Stimulated activated CD8-positive, alpha-beta memory T cell treated with anti-CD3 and anti-CD28 coated beads, Interleukin-7, amount 100 ng/mL, for 1 hour (primary cell): ENCODE measurements at regions not wholly inside any gene's neighbourhood (a gene's known extent, or its start where the extent isn't known, plus 50 kb on each side); places are given as distances from the start of the nearest gene placed in this dataset.

Source experiments
- DNase-seq, 2 donors: peaks; one replicate each; pipeline ENCODE4 v3.0.0-alpha.2; 2020; ENCODE audit warnings: low read depth in 2 of 2

- no peak for DNase-seq
Observed at GRCh38 chr14:100399052-100399849, 76.1 kb downstream of the SLC25A47 start.

GRCh38 chr14:100400115-100400514 lies 77.0 kb downstream of the SLC25A47 start:
- DNase-seq: no peak

DNA sequence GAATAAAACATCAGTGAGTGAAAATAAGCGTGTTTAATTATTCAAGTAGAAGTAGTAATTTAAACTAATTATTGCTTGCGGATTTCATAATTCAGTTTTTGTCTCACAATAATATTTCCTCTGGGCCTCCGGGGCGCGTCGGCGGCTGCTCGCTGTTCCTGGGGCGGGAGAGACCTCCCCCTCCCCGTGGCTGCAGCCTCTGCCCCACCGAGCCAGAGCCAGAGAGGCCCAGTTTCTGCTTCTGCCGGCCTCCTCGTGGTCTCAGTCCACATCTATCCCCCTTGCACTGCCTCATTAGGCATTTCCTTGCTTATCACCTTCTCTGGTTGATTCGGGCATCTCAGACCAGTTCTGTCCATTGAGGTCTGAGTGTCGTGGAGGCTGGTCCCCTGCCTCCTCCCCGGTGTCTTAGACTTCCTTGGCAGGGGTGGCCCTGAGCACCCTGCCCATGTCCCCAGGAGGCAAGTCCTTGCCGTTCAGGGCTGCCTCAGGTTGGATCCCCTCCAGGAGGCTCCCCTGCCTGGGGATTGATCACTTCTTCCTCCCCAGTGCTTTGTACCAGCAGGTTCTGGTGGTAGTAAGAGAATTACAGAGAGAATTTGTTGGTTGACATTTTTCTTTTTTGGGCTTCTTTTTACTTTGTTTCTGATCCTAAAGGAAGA lies 78.0 kb downstream of the SLC25A47 start:
- DNase-seq: no peak

- no peak for DNase-seq
Observed at GRCh38 chr14:100401792-100402191, 78.7 kb downstream of the SLC25A47 start.

- no peak for DNase-seq
Observed at GRCh38 chr14:100402631-100403030, 79.5 kb downstream of the SLC25A47 start.

- no peak for DNase-seq
Observed at GRCh38 chr14:100403105-100403504, 80.0 kb downstream of the SLC25A47 start.

DNA sequence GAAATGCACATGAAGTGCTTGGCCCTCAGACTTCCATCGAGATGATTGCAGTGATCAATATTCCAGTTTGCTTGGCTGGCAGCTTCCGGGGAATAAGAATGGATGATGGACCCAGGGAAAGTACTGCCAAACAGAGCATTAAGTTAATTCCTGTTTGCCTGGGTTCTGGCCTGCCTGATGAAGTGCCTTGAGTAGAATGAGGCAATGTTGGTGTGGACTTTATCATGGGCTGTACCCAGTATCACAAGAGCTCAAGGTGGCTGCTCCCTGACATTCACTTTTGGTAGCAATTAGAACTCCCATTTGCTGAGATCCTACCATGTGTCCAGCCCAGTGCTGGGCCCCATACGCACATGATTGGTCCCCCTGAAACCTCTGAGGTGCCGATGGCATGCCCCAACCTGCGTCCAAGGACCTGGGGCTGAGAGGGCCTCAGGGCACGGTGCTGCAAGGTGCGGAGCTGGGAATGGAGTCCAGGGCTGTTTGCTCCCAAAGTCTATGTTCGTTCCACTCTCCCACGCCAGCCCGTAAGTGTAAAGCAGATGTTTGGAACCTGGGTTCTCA lies 80.7 kb downstream of the SLC25A47 start:
- no peak for DNase-seq

GRCh38 chr14:100404419-100404818 lies 81.3 kb downstream of the SLC25A47 start:
- no peak for DNase-seq

DNA sequence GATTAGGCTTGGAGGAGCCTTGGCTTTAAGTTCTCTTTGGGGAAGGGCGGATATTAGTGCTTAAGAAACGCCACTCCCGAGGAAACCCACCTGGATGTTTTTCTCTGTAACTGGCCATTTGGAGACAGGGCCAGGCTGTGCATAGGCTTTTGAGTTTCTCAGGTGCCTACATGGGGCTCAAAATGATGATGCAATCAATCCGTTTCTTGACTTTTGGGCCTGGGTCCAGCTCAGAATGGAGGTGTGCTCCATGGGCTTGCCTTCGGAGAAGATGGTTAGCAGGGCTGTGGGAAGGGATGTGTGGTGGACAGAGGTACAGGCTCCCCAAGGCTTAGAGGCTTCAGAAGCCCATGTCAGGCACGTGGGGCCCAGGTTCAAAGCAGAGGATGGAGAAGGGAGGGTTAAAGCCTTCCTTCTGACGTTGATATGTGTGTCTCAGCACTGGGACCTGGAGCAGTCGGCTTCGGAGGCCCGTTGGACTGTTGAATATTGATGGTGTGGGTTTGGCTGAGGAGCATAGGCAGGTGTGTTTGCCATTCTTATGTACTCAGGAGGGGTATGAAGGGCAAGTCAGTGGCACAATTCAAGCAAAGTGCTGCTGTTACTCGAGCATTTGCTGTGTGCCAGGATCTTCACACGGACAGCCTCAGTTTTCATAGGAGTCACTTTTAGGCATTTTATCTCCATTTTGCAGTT lies 82.8 kb downstream of the SLC25A47 start:
- no peak for DNase-seq

DNA sequence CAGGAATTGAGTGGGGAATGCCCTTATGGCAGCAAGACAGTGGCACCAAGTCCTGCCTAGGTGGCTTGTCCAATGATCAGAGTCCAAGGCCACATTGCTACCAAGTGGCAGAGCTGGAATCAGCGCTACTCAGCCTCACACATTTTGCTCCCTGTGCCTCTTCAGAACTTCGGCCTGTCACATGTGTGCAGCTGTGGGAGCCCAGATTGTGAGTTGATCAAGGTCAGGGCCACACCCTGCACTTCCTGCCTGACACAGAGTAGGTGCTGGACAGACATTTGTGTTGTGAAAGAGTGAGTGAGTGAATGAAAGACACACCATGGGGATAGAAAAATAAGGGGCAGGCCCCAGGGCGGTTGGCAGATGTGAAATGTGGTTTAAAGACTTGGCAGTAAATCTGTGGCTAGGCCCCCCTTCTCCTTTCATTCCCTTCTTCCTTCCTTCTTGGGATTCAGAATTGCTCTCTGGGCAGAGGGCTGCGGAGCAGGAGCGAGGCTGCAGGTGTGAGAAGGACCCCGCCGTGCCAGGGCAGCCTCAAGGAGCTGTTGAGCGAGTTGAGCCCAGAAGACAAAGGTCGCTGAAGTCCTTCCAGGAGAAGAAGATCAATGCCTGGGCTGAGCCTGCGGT lies 83.5 kb downstream of the SLC25A47 start:
- no peak for DNase-seq

DNA sequence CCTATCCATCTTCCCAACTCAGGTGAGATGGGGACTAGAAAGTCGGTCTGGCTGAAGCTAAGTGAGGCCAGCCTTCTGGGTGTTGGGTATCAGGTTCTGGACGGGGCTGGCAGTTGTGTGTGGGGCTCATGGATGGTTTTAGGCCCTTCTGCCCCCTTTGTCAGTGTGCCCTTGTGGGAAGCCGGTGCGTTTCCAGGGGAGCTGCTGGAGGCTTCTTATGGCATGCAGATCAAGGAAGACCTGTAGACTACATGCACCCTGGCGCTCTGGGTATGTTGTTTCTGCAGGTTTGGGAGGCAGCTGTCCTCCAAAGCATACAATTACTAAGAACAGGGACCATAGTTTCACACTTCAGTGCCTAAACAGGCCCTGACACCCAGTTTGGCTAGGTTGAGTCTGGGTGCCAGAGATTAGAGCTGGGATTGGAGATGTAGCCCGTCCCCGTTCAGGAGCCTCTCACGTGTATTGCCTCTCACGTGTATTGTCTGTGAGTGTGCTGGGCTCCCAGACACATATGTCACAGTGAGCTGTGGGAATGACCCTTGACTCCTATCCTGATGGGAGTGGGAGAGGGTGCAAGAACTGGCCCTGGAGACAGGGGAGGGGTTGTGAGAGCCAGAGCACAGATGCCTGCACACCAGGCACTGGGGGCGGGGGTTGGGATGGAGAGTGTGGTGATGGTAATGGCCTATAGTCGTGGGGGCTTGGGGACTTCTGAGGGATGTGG lies 84.4 kb downstream of the SLC25A47 start:
- DNase-seq: no peak

GRCh38 chr14:100408350-100409002 lies 85.3 kb downstream of the SLC25A47 start:
- DNase-seq: no peak

- no peak for DNase-seq
Observed at GRCh38 chr14:100409003-100409360, 85.8 kb downstream of the SLC25A47 start.

GRCh38 chr14:100409651-100410050 lies 86.5 kb downstream of the SLC25A47 start:
- DNase-seq: no peak

- no peak for DNase-seq
Observed at GRCh38 chr14:100410056-100410565, 87.0 kb downstream of the SLC25A47 start.

DNA sequence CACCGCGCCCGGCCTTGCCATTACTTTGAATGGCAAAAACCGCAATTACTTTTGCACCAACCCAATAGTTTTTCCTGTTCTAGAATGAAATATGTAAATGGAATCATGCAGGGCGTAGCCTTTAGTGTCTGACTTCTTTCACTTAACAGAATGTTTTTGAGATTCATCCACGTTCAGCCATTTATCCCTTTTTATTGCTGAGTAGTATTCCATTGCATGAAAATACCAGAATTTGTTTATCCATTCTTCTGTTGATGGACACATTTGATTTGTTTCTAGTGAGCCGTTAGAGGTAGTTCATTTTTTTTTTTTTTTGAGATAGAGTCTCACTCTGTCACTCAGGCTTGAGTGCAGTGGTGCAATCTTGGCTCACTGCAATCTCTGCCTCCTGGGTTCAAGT lies 90.6 kb downstream of the SLC25A47 start:
- DNase-seq: no peak

- no peak for DNase-seq
Observed at GRCh38 chr14:100415226-100415625, 92.1 kb downstream of the SLC25A47 start.

DNA sequence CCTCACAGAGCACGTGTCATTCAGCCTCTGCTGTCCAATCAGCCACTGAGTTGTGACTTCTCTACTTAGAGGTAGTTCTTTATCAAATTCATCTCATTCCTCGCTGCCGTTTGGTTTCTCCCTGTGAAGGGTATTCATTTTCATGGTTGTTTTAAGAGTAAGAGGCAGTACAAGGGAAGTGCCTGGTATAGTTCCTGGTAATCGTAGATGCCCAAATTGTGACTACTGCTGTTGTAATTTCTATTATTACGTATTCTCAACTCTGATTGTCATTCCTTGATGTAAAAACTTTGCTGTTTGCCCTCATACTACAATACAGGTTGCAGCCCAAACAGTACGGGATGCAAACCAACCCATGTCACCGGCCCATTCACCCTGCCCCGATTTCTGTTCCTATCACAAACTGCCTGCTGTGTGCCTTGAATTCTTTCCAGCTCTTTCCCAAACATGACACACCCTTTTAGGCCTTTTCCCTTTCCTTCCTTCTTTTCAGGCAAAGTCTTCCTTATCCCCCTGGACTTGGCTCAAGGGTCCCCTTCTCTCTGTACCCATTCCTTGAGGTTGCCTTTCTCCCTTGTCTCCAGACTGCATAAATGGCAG lies 93.0 kb downstream of the SLC25A47 start:
- no peak for DNase-seq

DNA sequence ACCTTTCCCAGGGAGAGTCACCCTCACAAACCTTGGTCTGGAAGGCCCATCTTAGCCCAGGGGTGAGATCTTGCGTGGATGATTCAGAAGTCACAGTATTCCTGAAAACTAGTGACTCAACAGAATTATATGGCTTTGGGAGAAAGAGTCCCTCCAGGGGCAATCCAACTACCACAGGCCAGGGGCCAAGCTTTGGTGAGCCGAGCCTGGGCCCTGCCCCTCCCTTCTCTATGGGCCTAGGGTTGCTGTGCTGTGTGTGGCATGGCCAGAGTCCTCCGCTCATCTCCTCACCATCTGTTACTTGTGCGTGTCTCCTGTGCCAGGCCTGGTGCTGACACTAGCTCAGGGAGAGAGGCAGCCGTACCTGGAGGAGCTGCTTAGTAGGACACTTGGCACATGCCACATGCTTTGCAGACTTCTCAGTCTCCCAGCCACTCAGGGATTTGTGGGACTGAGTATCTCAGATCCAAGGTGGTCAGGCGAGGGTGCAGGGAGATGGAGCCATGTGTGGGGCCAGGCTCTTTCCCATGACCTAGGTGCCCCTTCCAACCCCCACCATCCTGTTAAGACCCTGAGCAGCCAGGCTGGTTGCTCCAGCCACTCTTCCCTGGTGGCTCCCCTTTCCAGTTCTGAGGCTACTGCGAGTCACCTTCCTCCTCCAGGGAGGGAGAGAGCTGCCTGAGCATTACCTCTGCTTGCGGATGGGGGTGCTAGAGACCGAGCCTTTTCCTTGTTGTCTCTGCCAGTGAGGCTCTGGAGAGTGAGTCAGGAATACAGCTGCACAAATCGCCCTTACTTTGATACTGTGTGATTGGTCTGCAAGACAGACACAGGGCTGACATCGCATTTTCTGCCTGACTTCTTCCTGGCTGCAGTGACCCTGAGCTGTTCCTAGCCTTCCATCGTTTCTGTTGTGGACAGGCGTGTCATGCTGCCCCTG lies 94.1 kb downstream of the SLC25A47 start:
- DNase-seq: no peak
